Effector CD4-positive, alpha-beta T cell (primary cell): ENCODE measurements at regions not wholly inside any gene's neighbourhood (a gene's known extent, or its start where the extent isn't known, plus 50 kb on each side); places are given as distances from the start of the nearest gene placed in this dataset.
"Not testable (repeated sequence)": the region's sequence is repeated elsewhere in the genome, so short reads cannot be mapped to it uniquely, and the experiment has no call there.

Experiments used
- DNase-seq: peaks from one replicate; pipeline ENCODE4 v3.0.0-alpha.2; 2020

- DNase-seq, result no peak
These were observed 117.5 kb upstream of the COL1A2 start for GRCh38 chr7:94277236-94277635.

- no peak for DNase-seq
These were observed 113.8 kb upstream of the COL1A2 start for GRCh38 chr7:94280851-94281250.

GRCh38 chr7:94284104-94284503, 110.6 kb upstream of the COL1A2 start:
- DNase-seq, result no peak

GRCh38 chr7:94286111-94286510, 108.6 kb upstream of the COL1A2 start:
- no peak for DNase-seq

- no peak for DNase-seq
These were observed 106.6 kb upstream of the COL1A2 start for GRCh38 chr7:94288096-94288495.

- DNase-seq, result no peak
These were observed 105.6 kb upstream of the COL1A2 start for GRCh38 chr7:94289071-94289470.

- no peak for DNase-seq
These were observed 100.1 kb upstream of the COL1A2 start for GRCh38 chr7:94294471-94295131.

- no peak for DNase-seq
These were observed 98.8 kb upstream of the COL1A2 start for GRCh38 chr7:94295850-94296249.

- no peak for DNase-seq
These were observed 97.8 kb upstream of the COL1A2 start for GRCh38 chr7:94296881-94297280.

- DNase-seq, result no peak
These were observed 97.3 kb upstream of the COL1A2 start for GRCh38 chr7:94297397-94297838.

GRCh38 chr7:94298943-94299342, 95.8 kb upstream of the COL1A2 start:
- no peak for DNase-seq

GRCh38 chr7:94300176-94300835, 94.4 kb upstream of the COL1A2 start:
- no peak for DNase-seq

- DNase-seq, result no peak
These were observed 93.6 kb upstream of the COL1A2 start for GRCh38 chr7:94301024-94301586.

GRCh38 chr7:94303118-94303517, 91.6 kb upstream of the COL1A2 start:
- no peak for DNase-seq

- no peak for DNase-seq
These were observed 91.0 kb upstream of the COL1A2 start for GRCh38 chr7:94303695-94304094.

- no peak for DNase-seq
These were observed 89.8 kb upstream of the COL1A2 start for GRCh38 chr7:94304878-94305277.

GRCh38 chr7:94305836-94306235, 88.9 kb upstream of the COL1A2 start:
- no peak for DNase-seq

- DNase-seq, result no peak
These were observed 87.2 kb upstream of the COL1A2 start for GRCh38 chr7:94307399-94308048.

GRCh38 chr7:94311515-94311914, 83.2 kb upstream of the COL1A2 start:
- DNase-seq, result no peak

GRCh38 chr7:94313926-94314325, 80.8 kb upstream of the COL1A2 start:
- no peak for DNase-seq

- DNase-seq, result no peak
These were observed 80.0 kb upstream of the COL1A2 start for GRCh38 chr7:94314413-94315410.

GRCh38 chr7:94321138-94321537, 73.6 kb upstream of the COL1A2 start:
- DNase-seq, result not testable (repeated sequence)

- DNase-seq, result no peak
These were observed 70.9 kb upstream of the COL1A2 start for GRCh38 chr7:94323844-94324243.
